Inferior parietal cortex (tissue), 1 donor: ENCODE measurements at regions not wholly inside any gene's neighbourhood (a gene's known extent, or its start where the extent isn't known, plus 50 kb on each side); places are given as distances from the start of the nearest gene placed in this dataset.

ENCODE experiments used
- DNase-seq: peaks from one replicate; pipeline ENCODE4 v3.0.0-alpha.2; 2016; ENCODE audit errors: extremely low spot score

DNA sequence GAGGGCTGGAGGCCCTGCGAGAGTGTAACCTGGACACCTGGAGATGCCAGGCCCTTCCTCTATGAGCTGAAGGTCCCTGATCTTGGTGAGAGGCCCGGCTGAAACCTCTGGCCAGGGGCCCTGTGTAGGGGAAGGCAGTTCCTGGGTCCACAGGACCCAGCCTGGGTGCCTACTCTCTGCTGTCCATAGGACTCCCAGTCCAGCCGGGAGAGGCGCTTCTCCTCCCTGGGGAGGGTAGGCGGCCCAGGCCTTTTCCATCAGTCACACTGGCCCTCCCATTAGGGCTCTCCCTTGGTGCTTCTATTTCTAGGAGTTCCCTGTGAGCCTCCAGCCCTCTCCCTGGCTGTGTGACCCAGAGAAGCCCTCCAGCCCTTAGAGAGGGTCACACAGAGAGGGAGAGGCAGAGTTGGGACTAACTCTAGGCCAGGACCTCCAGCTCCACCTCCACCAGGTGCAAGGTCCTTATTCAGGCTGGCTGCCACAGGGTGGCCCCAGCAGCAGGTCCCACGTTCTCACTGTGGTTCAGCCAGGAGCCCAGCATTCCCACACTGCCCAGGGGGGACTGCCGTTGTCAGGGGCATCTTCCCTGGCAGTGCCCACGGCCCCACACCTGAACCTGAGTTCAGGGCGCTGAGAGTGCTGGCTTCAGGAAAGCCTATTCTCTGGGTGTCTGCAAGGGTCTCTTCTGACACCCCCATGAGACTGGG is 146.8 kb downstream of the SMAD6 start:
- no peak for DNase-seq

- no peak for DNase-seq
These were observed 147.3 kb downstream of the SMAD6 start for GRCh38 chr15:66849393-66849745.

DNA sequence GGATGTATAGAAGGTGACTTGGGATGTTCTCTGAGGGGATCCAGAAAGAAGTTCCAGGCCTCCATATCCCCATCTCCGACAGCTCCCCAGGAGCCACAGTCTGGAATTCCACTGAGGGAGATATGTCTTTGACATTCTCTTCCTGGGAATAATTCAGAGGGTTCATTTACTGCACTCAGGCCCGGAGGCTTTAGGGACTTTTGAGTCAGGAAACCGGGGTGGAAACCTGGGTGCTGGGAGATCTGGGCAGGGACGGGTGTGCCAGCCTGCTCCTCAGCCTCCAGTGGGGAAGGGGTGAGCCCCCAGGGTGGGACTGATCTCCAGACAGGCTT is 147.7 kb downstream of the SMAD6 start:
- no peak for DNase-seq

DNA sequence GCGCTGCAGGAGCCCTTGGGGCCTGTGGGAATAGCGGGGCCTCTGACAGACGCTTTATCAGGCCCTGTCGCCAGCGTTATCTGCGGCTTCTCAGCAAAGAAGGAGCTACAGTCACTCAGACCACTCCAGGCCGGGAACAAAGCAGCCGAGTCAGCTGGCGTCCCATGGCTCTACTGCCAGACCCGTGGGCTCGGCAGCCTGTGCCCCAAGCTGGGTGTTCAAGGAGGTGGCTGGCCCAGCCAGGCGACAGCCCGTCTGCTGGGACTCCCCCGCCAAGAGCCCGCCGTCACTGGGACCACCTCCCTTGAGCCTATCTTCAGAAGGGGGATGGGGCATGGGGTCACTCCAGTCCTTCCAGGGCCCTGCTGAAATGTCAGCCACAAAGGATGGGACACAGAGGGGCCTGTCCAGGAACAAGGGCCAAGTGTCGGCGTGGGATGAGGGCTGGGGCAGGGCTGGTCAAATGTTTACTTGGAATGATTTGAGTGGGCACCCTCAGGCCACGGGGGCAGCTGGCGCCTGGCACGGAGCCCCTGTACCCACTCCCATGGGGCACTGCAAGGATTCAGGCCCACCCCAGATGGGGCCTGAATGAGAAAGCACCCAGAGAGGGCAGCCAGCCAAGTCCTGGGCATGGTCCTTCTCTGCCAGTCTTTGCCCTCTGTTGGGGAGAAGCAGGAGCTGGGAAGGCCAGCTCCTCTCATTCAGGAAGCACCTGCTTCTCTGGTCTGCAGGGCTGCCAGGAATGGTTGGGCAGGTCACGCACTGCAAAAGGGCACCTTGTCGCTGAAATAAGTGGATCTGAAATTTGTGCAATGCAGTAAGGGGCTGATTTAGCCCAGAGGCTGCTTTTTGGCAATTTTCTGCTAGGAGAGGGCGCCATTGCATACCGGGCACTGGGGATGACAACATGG is 148.3 kb downstream of the SMAD6 start:
- DNase-seq, result no peak

GRCh38 chr15:66850996-66851310 is 148.9 kb downstream of the SMAD6 start:
- DNase-seq, result no peak

GRCh38 chr15:66851311-66852063 is 149.5 kb downstream of the SMAD6 start:
- peak; percentile 58 for DNase-seq

DNA sequence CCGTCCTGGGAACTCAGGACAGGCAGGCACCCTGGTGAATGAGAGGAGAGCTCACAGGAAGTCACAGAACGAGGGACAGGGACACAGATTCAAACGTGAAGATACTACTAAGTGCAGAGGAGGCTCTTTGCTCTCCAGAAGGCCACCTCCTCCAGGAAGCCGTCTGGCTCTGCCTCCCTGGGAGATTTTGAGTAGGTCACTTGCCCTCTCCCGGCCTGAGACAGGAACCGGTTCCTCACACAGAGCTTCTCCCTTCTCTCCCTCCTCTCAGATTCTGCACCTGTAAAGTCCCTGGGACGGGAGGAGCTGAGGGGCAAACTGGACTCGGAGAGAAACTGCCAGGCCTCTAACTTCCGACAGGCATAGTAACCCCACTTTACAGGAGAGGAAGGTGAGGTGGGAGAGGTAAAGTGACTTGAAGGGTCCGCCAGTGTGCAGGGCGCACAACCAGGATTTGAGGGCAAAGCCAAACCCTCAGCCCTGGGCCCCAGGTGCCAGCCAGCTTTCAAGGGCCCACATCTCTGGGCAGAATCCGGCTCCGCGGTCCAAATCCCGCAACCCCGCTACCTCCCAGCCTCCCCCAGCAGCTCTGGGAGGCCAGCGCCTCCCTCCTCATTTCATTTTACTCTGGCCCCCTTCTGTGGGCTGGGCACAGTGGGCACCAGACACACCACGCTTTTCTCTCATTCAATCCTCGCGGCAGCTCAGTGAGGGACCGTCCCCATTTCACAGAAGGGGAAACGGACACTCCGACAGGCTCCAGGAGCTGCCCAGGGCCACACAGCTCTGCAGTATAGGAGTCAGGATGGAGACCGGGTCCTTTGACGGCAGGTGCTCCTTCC is 150.2 kb downstream of the SMAD6 start:
- DNase-seq, result no peak

GRCh38 chr15:66854012-66854965 is 152.3 kb downstream of the SMAD6 start:
- no peak for DNase-seq

GRCh38 chr15:66855041-66855440 is 153.0 kb downstream of the SMAD6 start:
- DNase-seq, result no peak

GRCh38 chr15:66857694-66858093 is 155.7 kb downstream of the SMAD6 start:
- DNase-seq, result no peak

DNA sequence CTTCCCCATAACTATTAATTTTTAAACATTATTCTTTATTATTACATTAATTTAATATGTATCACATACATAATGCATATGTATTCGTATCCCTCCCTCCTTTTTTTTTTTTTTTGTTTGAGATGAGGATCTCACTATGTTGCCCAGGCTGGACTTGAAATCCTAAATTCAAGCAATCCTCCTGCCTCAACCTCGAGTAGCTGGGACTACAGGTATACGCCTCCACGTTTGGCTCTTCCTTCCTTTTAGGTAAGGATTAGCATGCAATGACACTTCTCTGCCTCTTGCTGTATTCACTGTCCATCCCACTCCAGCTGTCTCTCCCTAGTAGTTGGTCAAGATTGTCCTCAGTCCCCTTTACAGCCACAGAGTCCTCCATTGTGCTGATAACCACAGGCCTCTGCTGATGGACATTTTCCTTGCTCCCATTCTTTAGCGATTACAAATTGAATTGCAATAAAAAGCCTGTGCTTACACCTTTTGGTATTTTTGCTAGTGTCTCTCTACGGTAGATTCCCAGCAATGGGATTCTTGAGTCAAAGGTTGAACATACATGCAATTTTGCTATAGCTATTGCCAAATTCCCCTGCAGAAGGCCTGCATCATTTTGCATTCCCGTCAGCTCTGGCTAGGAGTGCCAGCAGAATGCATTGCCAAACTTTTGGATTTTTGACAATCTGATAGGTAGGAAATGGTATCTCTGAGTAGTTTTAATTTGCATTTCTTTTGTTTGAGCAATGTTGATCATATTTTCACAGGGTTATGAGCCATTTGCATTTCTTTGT is 156.6 kb downstream of the SMAD6 start:
- no peak for DNase-seq

GRCh38 chr15:66859688-66860253 is 157.7 kb downstream of the SMAD6 start:
- no peak for DNase-seq

- no peak for DNase-seq
These were observed 158.8 kb downstream of the SMAD6 start for GRCh38 chr15:66860844-66861243.

DNA sequence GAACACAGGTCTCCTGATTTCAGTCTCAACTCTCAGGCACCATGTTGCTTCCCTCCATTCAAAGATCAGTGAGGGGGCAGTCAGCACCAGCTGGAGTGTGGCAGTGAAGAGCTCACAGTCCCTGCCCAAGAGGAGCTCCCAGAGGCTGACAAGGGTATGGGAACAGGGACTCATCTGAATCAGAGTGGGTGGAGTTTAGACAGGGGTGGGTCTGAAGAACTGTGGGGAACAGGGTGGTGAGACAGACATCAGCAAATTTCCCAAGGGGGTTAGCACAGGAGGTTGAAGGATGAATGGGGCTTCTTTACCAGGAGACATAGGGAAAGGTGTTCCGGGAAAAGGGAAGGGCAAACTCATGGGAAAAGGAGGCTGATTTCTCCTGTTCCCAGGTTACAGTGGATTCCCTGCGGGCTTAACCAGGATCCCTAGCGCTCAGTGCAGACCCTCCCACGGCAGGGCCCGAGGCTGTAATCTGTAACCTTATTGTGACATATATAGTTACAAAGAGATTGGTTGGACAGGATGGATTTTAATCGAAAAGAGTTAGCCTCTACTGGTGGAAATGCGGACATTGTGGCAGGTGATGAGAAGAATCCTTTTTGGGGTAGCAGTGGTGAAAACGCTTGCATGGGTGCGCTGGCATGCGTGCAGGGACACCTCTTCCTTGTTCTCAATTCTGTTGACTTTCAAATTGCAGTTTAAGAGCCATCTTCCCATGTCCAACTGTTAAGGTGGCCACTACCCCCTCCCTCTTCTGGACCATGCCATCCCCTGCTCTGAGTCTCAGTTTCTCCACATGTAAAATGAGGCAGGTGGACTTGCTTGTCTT is 160.3 kb downstream of the SMAD6 start:
- DNase-seq, result no peak

GRCh38 chr15:66862940-66863335 is 160.9 kb downstream of the SMAD6 start:
- DNase-seq, result peak; percentile 76

GRCh38 chr15:66863390-66864085 is 161.5 kb downstream of the SMAD6 start:
- DNase-seq, result no peak

GRCh38 chr15:66864086-66864830 is 162.2 kb downstream of the SMAD6 start:
- no peak for DNase-seq
